ENCODE measurements at regions not wholly inside any gene's neighbourhood (a gene's known extent, or its start where the extent isn't known, plus 50 kb on each side); places are given as distances from the start of the nearest gene placed in this dataset.

DNA sequence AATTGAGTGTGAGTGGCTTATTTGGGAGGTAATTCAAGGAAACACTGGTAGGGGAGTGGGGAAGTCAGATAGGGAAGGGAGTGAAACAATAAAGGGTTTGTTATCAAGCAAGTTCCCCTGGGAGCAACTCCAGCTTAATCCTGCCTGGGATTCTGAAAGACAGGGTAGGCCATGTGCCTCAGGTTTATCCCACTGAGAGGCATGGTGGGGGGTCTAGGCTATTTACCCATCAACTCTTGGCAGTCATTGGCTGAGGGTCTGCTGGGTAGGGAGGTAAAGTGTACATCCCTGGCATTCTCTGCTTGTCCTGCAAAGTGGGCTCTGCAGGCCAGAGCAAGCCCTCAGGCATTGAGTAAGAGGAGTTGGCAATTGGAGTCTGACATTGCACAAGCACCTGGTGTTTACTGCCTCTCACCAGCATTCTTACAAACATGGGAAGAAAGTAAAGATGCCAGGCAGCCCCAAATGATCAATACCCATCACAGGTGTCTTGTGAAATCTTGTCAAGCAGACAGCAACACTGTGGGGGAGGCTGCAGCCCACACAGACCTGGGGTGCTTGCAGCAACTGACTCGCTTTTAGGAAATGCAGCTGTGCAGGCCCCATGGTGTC lies 169.3 kb downstream of the KTN1 start:
- Histone ChIP-seq H2AFZ (ENCODE audit: low read depth, low read length, severe bottlenecking) (no peak overlapping the region), H3K9me2 (replicated peaks; ENCODE audit: insufficient read depth, low read length) (no peaks in the 10 kb centered on the region), H3K27ac (ENCODE audit: low read depth, low read length) (no peak overlapping the region), H3K79me2 (ENCODE audit: insufficient read depth, low read length) (no peaks in the 10 kb centered on the region), H3K9me3 (ENCODE audit: insufficient read depth, low read length) (no peaks in the 10 kb centered on the region), H3K4me3 (ENCODE audit: insufficient read depth, low read length, poor library complexity, severe bottlenecking) (no peak overlapping the region), H3F3A (ENCODE audit: insufficient read depth) (no peaks in the 10 kb centered on the region), H3K9ac (ENCODE audit: low read length) (no peak overlapping the region), H3K4me2 (ENCODE audit: low read depth, low read length, poor library complexity, severe bottlenecking) (no peak overlapping the region), H3K27me3 (ENCODE audit: low read length) (no peaks in the 10 kb centered on the region), H3K36me3 (ENCODE audit: low read length) (no peaks in the 10 kb centered on the region), H4K20me1 (ENCODE audit: low read depth, low read length) (no peaks in the 10 kb centered on the region)
- TF ChIP-seq EZH2phosphoT487 (conservative IDR thresholded peaks at IDR 0.05; ENCODE audit: low read length) = no peak
- TF ChIP-seq, protein P1, sequence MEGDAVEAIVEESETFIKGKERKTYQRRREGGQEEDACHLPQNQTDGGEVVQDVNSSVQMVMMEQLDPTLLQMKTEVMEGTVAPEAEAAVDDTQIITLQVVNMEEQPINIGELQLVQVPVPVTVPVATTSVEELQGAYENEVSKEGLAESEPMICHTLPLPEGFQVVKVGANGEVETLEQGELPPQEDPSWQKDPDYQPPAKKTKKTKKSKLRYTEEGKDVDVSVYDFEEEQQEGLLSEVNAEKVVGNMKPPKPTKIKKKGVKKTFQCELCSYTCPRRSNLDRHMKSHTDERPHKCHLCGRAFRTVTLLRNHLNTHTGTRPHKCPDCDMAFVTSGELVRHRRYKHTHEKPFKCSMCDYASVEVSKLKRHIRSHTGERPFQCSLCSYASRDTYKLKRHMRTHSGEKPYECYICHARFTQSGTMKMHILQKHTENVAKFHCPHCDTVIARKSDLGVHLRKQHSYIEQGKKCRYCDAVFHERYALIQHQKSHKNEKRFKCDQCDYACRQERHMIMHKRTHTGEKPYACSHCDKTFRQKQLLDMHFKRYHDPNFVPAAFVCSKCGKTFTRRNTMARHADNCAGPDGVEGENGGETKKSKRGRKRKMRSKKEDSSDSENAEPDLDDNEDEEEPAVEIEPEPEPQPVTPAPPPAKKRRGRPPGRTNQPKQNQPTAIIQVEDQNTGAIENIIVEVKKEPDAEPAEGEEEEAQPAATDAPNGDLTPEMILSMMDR (IDR thresholded peaks at IDR 0.05; ENCODE audit: insufficient read depth, low read length, poor library complexity, severe bottlenecking) = no peak

DNA sequence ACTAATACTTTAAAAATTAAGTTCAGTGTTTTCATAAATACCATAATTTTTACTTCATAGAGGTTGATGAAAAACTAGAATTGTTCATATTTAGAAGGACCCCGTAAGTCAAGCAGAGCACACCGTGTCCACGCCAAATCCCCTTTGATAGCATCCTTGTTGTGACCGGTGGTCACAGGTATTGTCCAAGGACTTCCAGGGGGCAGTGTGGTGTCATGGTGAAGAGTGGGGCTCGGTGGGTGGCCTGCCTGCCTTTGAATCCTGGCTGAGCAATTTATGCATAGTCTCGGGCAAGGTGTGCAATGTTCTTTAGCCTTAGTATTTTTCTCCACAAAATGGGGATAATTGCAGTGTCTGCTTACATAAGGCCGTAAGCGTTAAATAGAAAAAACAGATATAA lies 169.9 kb downstream of the KTN1 start:
- H3K4me2 ChIP-seq (ENCODE audit: low read depth, low read length, poor library complexity, severe bottlenecking) = no peak overlapping the region
- H3K27ac ChIP-seq (ENCODE audit: low read depth, low read length) = no peak overlapping the region

GRCh38 chr14:55752580-55753390 lies 172.8 kb downstream of the KTN1 start:
- Histone ChIP-seq H3K79me2 (ENCODE audit: insufficient read depth, low read length) (no peaks in the 10 kb centered on the region), H3K9me2 (replicated peaks; ENCODE audit: insufficient read depth, low read length) (no peaks in the 10 kb centered on the region), H3F3A (ENCODE audit: insufficient read depth) (no peaks in the 10 kb centered on the region), H3K36me3 (ENCODE audit: low read length) (no peaks in the 10 kb centered on the region), H3K4me2 (ENCODE audit: low read depth, low read length, poor library complexity, severe bottlenecking) (no peak overlapping the region), H3K9me3 (ENCODE audit: insufficient read depth, low read length) (no peaks in the 10 kb centered on the region), H4K20me1 (ENCODE audit: low read depth, low read length) (no peaks in the 10 kb centered on the region), H3K27me3 (ENCODE audit: low read length) (no peaks in the 10 kb centered on the region), H3K9ac (ENCODE audit: low read length) (no peak overlapping the region), H3K27ac (ENCODE audit: low read depth, low read length) (no peak overlapping the region), H2AFZ (ENCODE audit: low read depth, low read length, severe bottlenecking) (no peak overlapping the region), H3K4me3 (ENCODE audit: insufficient read depth, low read length, poor library complexity, severe bottlenecking) (no peak overlapping the region)
- TF ChIP-seq, protein P1 (IDR thresholded peaks at IDR 0.05; ENCODE audit: insufficient read depth, low read length, poor library complexity, severe bottlenecking) = no peak
- no peak for TF ChIP-seq EZH2phosphoT487 (conservative IDR thresholded peaks at IDR 0.05; ENCODE audit: low read length)

More for the DNA sequence above, 169.9 kb downstream of the KTN1 start:
- TF ChIP-seq, protein P1 (IDR thresholded peaks at IDR 0.05; ENCODE audit: insufficient read depth, low read length, poor library complexity, severe bottlenecking) = no peak
- no peak for TF ChIP-seq EZH2phosphoT487 (conservative IDR thresholded peaks at IDR 0.05; ENCODE audit: low read length)
- Histone ChIP-seq H3F3A (ENCODE audit: insufficient read depth) (no peaks in the 10 kb centered on the region), H2AFZ (ENCODE audit: low read depth, low read length, severe bottlenecking) (no peak overlapping the region), H3K27me3 (ENCODE audit: low read length) (no peaks in the 10 kb centered on the region), H3K9ac (ENCODE audit: low read length) (no peak overlapping the region), H3K9me2 (replicated peaks; ENCODE audit: insufficient read depth, low read length) (no peaks in the 10 kb centered on the region), H4K20me1 (ENCODE audit: low read depth, low read length) (no peaks in the 10 kb centered on the region), H3K79me2 (ENCODE audit: insufficient read depth, low read length) (no peaks in the 10 kb centered on the region), H3K4me3 (ENCODE audit: insufficient read depth, low read length, poor library complexity, severe bottlenecking) (no peak overlapping the region), H3K36me3 (ENCODE audit: low read length) (no peaks in the 10 kb centered on the region), H3K9me3 (ENCODE audit: insufficient read depth, low read length) (no peaks in the 10 kb centered on the region)
